ENCODE measurements at regions not wholly inside any gene's neighbourhood (a gene's known extent, or its start where the extent isn't known, plus 50 kb on each side); places are given as distances from the start of the nearest gene placed in this dataset.
"Not testable (repeated sequence)": the region's sequence is repeated elsewhere in the genome, so short reads cannot be mapped to it uniquely, and the experiment has no call there.

- no peak for DNase-seq (ENCODE audit: low read depth in 2 of 2)
Measured at GRCh38 chr5:142405814-142406395, 81.1 kb upstream of the SPRY4 start.

- DNase-seq (ENCODE audit: low read depth in 2 of 2), result no peak
Measured at GRCh38 chr5:142405023-142405422, 80.2 kb upstream of the SPRY4 start.

DNA sequence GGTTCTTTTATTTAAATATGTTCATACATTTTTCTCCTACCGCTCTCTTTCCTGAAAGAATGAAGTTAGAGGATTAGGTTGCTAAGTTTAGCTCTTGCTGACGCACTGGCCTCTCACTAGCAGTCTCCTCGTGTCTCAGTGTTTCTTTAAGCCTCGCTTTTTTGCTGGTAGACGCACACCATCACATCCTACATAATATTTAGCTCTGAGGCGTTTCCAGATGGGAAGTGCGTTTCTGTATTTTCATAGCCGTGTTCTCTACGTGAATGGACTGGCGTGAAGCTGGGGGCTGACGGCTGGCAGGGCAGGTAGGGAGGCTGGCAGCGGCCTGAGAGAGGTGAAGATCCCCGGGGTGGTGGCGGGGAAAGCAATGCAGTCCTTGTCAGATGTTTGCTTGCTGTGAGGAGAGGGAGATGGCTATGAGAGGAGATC, 79.2 kb upstream of the SPRY4 start:
- no peak for DNase-seq (ENCODE audit: low read depth in 2 of 2)

DNA sequence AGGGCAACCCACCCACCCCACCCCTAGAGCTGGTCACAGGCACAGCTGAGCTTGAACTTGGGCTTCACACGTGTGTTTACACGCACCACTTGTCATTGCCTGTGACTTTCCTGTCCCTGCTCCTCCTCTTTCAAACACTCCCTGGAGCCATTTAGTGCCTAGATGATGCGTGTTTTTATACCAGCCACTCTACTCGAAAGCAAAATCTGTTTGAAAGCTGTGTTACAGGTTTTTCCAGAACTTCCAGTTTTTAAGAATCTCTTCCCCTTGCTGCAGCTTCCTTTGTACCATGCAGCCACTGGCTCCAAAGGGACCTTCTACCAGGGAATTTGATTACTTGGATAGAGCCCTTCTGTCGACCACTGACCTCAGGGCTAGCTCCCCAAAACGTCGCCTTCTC, 78.8 kb upstream of the SPRY4 start:
- no peak for DNase-seq (ENCODE audit: low read depth in 2 of 2)

DNA sequence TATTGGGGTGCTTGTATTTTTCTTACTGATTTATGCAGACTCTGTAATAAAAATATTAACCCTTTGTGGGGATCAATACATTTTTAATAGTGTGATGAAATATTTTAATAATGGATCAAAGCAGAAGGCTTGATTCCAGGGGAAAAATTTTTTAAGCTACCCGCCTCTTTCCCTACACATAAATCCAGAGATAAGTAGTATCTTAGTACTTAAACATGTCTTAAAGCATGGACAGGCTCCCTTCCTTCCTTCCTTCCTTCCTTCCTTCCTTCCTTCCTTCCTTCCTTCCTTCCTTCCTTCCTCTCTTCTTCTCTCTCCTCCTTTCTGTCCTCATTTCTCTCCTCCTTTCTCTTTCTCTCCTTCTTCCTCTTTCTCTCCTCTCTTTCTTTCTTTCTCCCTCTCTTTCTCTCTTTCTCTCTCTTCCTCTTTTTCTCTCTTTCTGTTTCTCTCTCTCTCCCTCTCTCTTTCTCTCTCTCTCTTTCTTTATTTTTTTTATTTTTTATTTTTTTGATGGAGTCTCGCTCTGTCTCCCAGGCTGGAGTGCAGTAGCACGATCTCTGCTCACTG, 78.0 kb upstream of the SPRY4 start:
- DNase-seq (ENCODE audit: low read depth in 2 of 2), result no peak

- no peak for DNase-seq (ENCODE audit: low read depth in 2 of 2)
Measured at GRCh38 chr5:142400415-142400814, 75.6 kb upstream of the SPRY4 start.

GRCh38 chr5:142399891-142400290, 75.1 kb upstream of the SPRY4 start:
- DNase-seq (ENCODE audit: low read depth in 2 of 2), result no peak

DNA sequence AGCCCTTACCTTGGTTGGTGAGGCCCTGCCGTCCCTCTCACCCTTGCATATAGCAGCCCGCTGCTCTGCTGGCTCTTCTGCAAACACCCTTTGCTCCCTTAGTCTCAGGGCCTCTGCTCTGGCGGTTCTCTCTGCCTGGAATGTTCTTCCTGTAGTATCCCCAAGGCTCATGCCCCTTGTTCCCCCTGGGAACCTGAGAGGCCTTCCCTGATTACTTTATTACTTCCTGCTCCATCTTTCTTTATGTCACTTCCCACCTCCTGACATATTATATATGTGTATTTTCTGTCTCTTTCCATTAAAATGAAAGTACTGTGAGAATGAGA, 73.9 kb upstream of the SPRY4 start:
- DNase-seq (ENCODE audit: low read depth in 2 of 2), result no peak

DNA sequence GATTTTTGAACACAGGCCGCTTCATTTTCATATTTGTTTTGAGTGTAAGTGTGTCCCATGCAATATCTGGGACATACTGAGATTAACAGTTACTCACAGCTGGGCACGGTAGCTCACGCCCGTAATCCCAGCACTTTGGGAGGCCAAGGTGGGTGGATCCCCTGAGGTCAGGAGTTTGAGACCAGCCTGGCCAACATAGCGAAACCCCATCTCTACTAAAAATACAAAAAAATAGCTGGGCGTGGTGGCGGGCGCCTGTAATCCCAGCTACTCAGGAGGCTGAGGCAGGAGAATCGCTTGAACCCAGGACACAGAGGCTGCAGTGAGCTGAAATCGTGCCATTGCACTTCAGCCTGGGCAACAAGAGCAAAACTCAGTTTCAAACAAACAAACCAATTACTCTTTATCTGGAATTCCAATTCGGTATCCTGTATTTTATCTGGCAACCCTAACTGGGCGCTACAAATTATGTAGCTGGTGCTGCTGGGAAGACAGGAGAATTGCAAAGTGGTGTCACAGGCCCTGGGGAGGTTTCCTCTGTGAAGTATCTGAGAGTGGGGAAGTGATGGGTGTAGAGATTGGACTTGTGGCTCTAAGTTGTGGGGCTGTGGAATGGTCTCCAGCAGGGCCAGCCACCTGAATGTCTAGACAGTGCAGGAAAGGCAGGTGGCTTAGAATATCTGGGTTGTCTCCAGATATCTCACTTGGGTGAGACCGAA, 73.3 kb upstream of the SPRY4 start:
- not testable (repeated sequence) for DNase-seq (ENCODE audit: low read depth in 2 of 2)

DNA sequence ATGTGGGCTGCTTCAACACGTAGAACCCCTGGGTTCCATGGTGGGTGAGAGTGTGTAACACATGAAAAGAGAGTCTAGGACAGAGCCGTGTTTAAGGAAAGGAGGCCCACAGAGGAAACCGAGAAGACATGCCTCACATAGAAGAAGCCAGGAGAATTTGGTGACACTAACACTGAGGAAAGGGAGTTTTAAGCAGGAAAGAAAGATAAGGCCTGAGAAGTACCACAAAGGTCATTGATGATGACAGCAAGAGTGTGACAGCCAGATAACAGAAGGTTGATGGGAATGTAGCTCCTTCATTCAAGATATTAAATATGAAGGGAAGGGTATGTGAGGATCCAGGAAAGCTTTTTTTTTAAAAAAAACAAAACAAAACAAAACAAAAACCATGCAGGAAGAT, 72.4 kb upstream of the SPRY4 start:
- DNase-seq (ENCODE audit: low read depth in 2 of 2), result no peak

GRCh38 chr5:142396436-142397038, 71.7 kb upstream of the SPRY4 start:
- DNase-seq (ENCODE audit: low read depth in 2 of 2), result no peak

DNA sequence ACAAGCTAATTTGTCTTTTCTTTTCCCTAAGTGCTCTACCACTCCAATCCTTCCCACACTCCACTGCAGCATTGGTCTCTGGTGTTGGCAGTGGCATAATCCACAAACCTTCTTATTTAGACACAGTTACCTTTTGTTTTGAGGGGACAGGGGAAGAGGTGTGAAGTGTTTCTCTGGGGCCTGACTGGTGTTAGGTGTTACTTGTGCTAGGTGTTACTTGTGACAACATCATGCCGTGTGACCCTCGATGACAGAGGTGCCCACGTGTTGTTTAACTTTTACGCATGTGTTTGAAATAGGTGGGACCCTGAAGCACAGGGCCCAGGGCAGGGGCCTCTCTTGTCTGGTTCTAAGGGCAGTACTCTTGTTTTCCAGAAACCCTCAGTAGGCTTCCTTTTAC, 70.5 kb upstream of the SPRY4 start:
- DNase-seq (ENCODE audit: low read depth in 2 of 2), result no peak

GRCh38 chr5:142391058-142391845, 66.4 kb upstream of the SPRY4 start:
- DNase-seq (ENCODE audit: low read depth in 2 of 2), result no peak

GRCh38 chr5:142390334-142390733, 65.5 kb upstream of the SPRY4 start:
- DNase-seq (ENCODE audit: low read depth in 2 of 2), result no peak

- no peak for DNase-seq (ENCODE audit: low read depth in 2 of 2)
Measured at GRCh38 chr5:142388696-142389095, 63.9 kb upstream of the SPRY4 start.

DNA sequence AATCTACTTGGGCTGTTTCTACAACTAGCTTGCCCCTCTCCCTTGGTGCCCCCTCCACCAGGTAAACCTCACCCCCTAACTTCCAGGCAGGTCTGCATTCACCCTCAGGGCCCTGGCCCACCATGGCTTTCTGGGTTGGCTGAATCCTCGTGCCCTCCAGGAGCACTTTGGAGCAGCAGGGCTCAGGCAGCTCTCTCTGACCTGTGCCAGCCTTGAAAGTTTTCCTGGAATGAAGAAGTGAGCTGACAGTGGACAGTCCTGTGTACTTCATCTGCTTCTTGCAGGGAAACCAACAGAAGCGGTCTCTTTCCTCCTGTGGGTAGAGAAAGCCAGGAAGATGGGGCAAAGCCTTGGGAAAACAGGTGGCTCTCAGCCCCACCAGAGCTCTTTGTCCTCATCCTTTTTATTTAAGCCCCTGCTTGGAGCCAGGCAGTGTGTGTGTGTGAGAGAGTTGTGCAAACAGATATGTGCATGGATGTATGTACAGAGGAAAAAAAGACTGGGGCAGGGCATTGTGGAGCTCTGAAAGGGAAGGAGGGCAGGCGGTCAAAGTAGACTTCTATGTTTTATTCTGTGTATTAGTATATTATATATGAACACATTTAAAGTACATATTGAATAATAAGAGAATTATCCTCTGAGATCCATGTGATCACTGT, 62.3 kb upstream of the SPRY4 start:
- DNase-seq (ENCODE audit: low read depth in 2 of 2), result no peak

GRCh38 chr5:142386137-142387023, 61.6 kb upstream of the SPRY4 start:
- DNase-seq (ENCODE audit: low read depth in 2 of 2), result no peak

GRCh38 chr5:142385194-142385593, 60.4 kb upstream of the SPRY4 start:
- no peak for DNase-seq (ENCODE audit: low read depth in 2 of 2)

GRCh38 chr5:142384014-142384413, 59.2 kb upstream of the SPRY4 start:
- no peak for DNase-seq (ENCODE audit: low read depth in 2 of 2)

DNA sequence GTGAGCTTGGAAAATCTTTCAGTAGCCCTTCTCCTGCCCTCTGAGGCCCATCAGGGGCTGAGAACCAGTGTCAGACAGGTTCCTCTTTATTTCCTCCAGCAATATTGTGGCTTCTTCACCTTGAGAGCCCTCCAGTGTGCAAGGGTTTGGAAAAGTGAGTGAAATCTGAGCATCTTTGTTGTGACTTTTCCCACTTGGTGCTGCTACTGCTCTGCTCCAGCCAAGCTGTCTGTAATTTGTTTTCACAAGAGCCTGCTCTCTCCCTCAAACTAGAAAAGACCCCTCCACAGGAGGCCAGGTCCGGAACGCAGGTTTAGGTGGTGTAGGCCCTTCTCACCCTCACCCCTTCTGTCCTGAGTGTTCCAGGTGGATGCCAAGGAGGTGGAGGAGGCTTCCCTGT, 57.4 kb upstream of the SPRY4 start:
- no peak for DNase-seq (ENCODE audit: low read depth in 2 of 2)
